ENCODE measurements at regions not wholly inside any gene's neighbourhood (a gene's known extent, or its start where the extent isn't known, plus 50 kb on each side); places are given as distances from the start of the nearest gene placed in this dataset.

- Histone ChIP-seq H4K20me1 (ENCODE audit: control insufficient read depth, extremely low read depth, insufficient read depth, low read length) (no peaks in the 10 kb centered on the region), H3K4me2 (ENCODE audit: extremely low read depth, insufficient read depth, low read length) (no peak overlapping the region), H3K4me3 (replicated peaks in 1 of 4; ENCODE audit: control extremely low read depth in 1 of 4, insufficient read depth in 1 of 4, low read depth in 3 of 4, low read length in 4 of 4) (no peak overlapping the region), H3K27me3 (ENCODE audit: control insufficient read depth, insufficient read depth, low read length) (no peaks in the 10 kb centered on the region), H3K79me2 (ENCODE audit: control insufficient read depth, insufficient read depth, low read length) (no peaks in the 10 kb centered on the region), H3K9me3 (ENCODE audit: control insufficient read depth, insufficient read depth, low read depth, low read length) (no peaks in the 10 kb centered on the region), H3K9ac (ENCODE audit: insufficient read depth, low read length) (no peak overlapping the region), H3K36me3 (ENCODE audit: control insufficient read depth, insufficient read depth, low read length) (no peaks in the 10 kb centered on the region), H2AFZ (ENCODE audit: low read length) (no peak overlapping the region), H3K4me1 (ENCODE audit: control insufficient read depth, extremely low read depth, insufficient read depth, low read length) (no peaks in the 10 kb centered on the region), H3K27ac (ENCODE audit: insufficient read depth, low read length) (no peak overlapping the region)
- no peak for TF ChIP-seq EZH2 (IDR thresholded peaks at IDR 0.05; ENCODE audit: low read length, missing control alignments)
- no peak for TF ChIP-seq CTCF (conservative IDR thresholded peaks at IDR 0.05 in 1 of 2, IDR thresholded peaks at IDR 0.05 in 1 of 2; ENCODE audit: low read depth in 1 of 2, low read length in 2 of 2)
- DNase-seq (ENCODE audit: low read depth in 2 of 2), result no peak
Measured at GRCh38 chr14:62084020-62084419, 321.8 kb downstream of the SNAPC1 start.

GRCh38 chr14:62087191-62087590 is 325.0 kb downstream of the SNAPC1 start:
- Histone ChIP-seq H3K79me2 (ENCODE audit: control insufficient read depth, insufficient read depth, low read length) (no peaks in the 10 kb centered on the region), H3K27me3 (ENCODE audit: control insufficient read depth, insufficient read depth, low read length) (no peaks in the 10 kb centered on the region), H3K9ac (ENCODE audit: insufficient read depth, low read length) (no peak overlapping the region), H3K36me3 (ENCODE audit: control insufficient read depth, insufficient read depth, low read length) (no peaks in the 10 kb centered on the region), H3K27ac (ENCODE audit: insufficient read depth, low read length) (no peak overlapping the region), H3K4me3 (replicated peaks in 1 of 4; ENCODE audit: control extremely low read depth in 1 of 4, insufficient read depth in 1 of 4, low read depth in 3 of 4, low read length in 4 of 4) (no peak overlapping the region), H4K20me1 (ENCODE audit: control insufficient read depth, extremely low read depth, insufficient read depth, low read length) (no peaks in the 10 kb centered on the region), H3K4me2 (ENCODE audit: extremely low read depth, insufficient read depth, low read length) (no peak overlapping the region), H3K4me1 (ENCODE audit: control insufficient read depth, extremely low read depth, insufficient read depth, low read length) (no peaks in the 10 kb centered on the region), H3K9me3 (ENCODE audit: control insufficient read depth, insufficient read depth, low read depth, low read length) (no peaks in the 10 kb centered on the region), H2AFZ (ENCODE audit: low read length) (no peak overlapping the region)
- DNase-seq (ENCODE audit: low read depth in 2 of 2), result no peak
- TF ChIP-seq EZH2 (IDR thresholded peaks at IDR 0.05; ENCODE audit: low read length, missing control alignments), result no peak
- no peak for TF ChIP-seq CTCF (conservative IDR thresholded peaks at IDR 0.05 in 1 of 2, IDR thresholded peaks at IDR 0.05 in 1 of 2; ENCODE audit: low read depth in 1 of 2, low read length in 2 of 2)

- Histone ChIP-seq H3K79me2 (ENCODE audit: control insufficient read depth, insufficient read depth, low read length) (no peaks in the 10 kb centered on the region), H3K9me3 (ENCODE audit: control insufficient read depth, insufficient read depth, low read depth, low read length) (no peaks in the 10 kb centered on the region), H3K4me2 (ENCODE audit: extremely low read depth, insufficient read depth, low read length) (no peak overlapping the region), H3K4me3 (replicated peaks in 1 of 4; ENCODE audit: control extremely low read depth in 1 of 4, insufficient read depth in 1 of 4, low read depth in 3 of 4, low read length in 4 of 4) (no peak overlapping the region), H2AFZ (ENCODE audit: low read length) (no peak overlapping the region), H3K4me1 (ENCODE audit: control insufficient read depth, extremely low read depth, insufficient read depth, low read length) (no peaks in the 10 kb centered on the region), H3K9ac (ENCODE audit: insufficient read depth, low read length) (no peak overlapping the region), H3K27me3 (ENCODE audit: control insufficient read depth, insufficient read depth, low read length) (no peaks in the 10 kb centered on the region), H4K20me1 (ENCODE audit: control insufficient read depth, extremely low read depth, insufficient read depth, low read length) (no peaks in the 10 kb centered on the region), H3K27ac (ENCODE audit: insufficient read depth, low read length) (no peak overlapping the region), H3K36me3 (ENCODE audit: control insufficient read depth, insufficient read depth, low read length) (no peaks in the 10 kb centered on the region)
- no peak for DNase-seq (ENCODE audit: low read depth in 2 of 2)
- no peak for TF ChIP-seq CTCF (conservative IDR thresholded peaks at IDR 0.05 in 1 of 2, IDR thresholded peaks at IDR 0.05 in 1 of 2; ENCODE audit: low read depth in 1 of 2, low read length in 2 of 2)
- TF ChIP-seq EZH2 (IDR thresholded peaks at IDR 0.05; ENCODE audit: low read length, missing control alignments), result no peak
Measured at GRCh38 chr14:62093736-62094135, 331.5 kb downstream of the SNAPC1 start.

Measured in fibroblast of lung (primary cell).